Thyroid gland (tissue), 4 donors: ENCODE measurements at regions not wholly inside any gene's neighbourhood (a gene's known extent, or its start where the extent isn't known, plus 50 kb on each side); places are given as distances from the start of the nearest gene placed in this dataset.

ENCODE experiments used
- POLR2A ChIP-seq, 2 donors: fragments of 450-650 bp; IDR thresholded peaks; one replicate each; pipeline ENCODE4 v1.6.1; 2017; ENCODE audit warnings: antibody characterized with exemption in 2 of 2, mild to moderate bottlenecking in 2 of 2, moderate library complexity in 1 of 2
- TF ChIP-seq, protein P1 (sequence below), 6 experiments: fragments of 200-600 bp in 3 of 6; fragments of 450-650 bp in 3 of 6; sonication (generic) in 3 of 6; IDR thresholded peaks; one replicate each; pipeline ENCODE4 v1.5.1; 2016 to 2019; ENCODE audit warnings: antibody characterized with exemption in 6 of 6, mild to moderate bottlenecking in 2 of 6, inconsistent platforms in 1 of 6, moderate library complexity in 1 of 6

DNA sequence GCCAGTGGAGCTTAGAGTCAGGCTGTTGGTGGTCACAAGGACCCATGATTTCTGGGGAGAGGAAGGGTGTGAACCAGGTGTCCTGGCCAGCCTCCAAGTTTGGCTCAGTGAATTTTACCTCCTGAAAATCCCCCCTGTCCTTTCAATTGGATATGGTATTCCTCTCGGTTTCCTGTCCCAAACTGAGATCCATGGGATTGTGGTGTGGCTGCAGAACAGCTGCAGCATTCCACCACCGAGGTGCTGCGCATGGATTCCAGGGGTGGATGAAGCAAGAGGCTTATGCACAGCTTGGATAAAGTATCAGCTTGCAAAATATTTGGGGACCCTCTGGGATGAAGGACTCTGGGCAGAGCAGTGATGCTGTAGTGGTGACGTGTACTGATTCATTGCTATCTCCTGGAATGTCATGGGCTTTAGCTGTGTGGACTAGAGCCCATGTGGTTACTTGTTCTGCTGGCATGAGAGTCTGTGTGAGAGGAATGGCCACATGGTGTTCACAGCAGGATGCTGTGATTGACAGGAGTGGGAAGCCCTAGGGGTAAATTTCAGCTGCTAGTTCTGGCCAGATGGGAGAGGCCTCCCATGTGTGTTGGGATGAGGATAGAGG, 148.7 kb upstream of the SPAG17 start:
- TF ChIP-seq POLR2A (IDR thresholded peaks at IDR 0.05): no peak
- TF ChIP-seq, protein P1, sequence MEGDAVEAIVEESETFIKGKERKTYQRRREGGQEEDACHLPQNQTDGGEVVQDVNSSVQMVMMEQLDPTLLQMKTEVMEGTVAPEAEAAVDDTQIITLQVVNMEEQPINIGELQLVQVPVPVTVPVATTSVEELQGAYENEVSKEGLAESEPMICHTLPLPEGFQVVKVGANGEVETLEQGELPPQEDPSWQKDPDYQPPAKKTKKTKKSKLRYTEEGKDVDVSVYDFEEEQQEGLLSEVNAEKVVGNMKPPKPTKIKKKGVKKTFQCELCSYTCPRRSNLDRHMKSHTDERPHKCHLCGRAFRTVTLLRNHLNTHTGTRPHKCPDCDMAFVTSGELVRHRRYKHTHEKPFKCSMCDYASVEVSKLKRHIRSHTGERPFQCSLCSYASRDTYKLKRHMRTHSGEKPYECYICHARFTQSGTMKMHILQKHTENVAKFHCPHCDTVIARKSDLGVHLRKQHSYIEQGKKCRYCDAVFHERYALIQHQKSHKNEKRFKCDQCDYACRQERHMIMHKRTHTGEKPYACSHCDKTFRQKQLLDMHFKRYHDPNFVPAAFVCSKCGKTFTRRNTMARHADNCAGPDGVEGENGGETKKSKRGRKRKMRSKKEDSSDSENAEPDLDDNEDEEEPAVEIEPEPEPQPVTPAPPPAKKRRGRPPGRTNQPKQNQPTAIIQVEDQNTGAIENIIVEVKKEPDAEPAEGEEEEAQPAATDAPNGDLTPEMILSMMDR (IDR thresholded peaks at IDR 0.05): no peak
